HG02642 (cell line): ENCODE measurements at regions not wholly inside any gene's neighbourhood (a gene's known extent, or its start where the extent isn't known, plus 50 kb on each side); places are given as distances from the start of the nearest gene placed in this dataset.
"Not testable (repeated sequence)": the region's sequence is repeated elsewhere in the genome, so short reads cannot be mapped to it uniquely, and the experiment has no call there.

Source experiments
- ATAC-seq: cut with Tn5 transposase; IDR thresholded peaks from one replicate; pipeline ENCODE4 v1.9.1; 2021; ENCODE audit warnings: mild to moderate bottlenecking; ENCODE audit not compliant: unreplicated experiment, poor library complexity

DNA sequence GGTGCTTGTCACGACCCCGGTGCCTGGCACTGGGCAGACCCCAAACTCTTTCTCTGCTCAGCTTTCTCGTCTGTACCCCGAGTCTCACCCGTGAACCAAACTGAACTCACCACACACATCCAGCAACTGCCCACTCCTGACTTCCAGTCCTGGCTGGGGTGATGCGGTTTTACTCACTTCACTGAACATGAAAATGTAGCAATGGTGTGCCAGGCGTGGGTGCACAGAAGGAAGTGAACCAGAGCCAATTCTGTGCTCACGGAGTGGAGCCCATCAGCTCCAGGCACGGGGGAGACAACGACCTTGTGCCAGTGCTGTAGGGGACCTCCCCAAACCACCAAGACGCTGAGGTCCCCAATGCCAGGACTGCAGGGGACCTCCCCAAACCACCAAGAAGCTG is 78.7 kb upstream of the AFDN start:
- no peak for ATAC-seq

DNA sequence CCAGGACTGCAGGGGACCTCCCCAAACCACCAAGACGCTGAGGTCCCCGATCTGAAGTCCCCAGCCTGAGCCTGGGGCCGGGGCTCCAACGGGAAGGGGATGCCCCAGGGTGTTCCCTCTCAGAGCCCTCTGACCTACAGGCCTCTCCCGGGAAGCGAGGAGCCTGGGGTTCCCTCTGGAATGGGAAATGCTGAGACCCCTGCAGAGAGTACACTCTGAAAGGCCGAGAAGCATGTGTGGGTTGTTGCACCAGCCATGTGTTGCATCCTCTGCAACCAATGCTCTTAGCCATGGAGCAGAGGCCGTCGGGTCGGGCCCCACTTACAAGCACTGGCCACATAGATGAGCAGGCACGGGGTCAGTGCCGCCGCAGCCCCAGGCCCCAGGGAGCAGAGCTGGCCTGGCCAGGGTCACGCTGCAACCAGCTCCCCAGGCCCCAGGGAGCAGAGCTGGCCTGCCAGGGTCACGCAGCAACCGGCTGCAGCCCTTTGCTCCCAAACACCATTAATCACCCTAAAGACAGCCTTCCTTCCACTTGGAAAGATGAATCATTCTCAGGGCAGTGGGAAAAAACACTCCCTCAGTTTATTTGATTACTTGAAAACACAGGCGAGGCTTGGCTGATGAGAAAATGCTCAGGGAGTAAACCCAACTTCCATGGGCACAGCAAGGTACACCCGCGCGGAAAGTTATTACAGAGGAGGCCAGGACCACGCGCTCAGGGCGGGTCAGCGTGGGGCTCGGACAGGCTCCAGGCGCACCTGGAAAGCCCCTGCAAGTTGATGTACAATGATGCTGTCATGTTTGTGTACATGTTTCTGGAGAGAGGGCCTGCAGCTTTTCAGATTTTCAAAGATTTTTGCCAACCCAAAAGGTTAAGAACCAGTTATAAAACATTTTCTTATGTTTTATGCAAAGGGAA is 78.0 kb upstream of the AFDN start:
- no peak for ATAC-seq

DNA sequence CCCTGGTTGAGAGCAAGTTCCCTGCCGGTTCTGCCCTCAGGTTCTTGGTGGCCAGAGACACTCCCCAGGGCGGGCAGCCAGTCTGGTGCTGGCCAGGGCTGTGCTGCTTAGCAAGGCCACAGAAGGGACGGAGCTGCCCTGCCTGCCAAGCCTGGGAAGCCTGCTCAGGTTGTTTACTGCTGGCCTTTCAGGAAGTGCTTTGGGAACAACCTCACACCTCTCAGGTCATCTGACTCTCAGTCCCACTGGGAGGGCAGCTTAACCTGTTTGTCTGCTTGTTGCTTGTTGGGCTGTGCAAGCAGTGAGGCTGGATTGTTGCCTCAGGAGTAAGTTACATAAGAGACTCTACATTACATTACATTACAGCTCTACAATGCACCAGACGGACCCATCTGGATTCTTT is 75.8 kb upstream of the AFDN start:
- ATAC-seq, result no peak

DNA sequence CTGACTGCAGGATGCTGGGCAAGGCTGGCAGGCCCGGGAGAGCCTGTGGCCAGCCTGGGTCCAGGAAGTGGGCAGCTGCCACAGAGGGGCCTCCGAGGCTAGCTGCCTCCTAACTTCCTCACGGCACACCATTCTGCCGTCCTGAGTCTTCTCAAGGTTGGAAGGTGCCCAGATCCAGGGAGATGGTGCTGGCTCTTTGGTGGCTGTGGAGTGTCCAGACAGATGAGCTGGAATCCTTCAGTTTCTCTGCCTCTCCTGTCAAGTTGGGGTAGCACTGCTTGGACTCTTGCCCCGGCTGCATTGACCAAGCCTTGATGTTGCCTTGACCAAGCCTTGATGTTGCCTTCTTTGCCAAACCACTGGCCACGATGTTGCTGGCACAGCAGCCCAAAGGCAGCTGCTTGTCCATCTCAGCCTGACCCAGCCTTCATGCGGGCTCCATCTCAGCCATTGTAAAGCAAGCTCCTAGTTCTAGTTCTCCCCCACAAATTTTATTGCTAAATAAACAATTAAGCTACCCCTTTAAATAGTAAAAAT is 75.1 kb upstream of the AFDN start:
- ATAC-seq, result no peak

DNA sequence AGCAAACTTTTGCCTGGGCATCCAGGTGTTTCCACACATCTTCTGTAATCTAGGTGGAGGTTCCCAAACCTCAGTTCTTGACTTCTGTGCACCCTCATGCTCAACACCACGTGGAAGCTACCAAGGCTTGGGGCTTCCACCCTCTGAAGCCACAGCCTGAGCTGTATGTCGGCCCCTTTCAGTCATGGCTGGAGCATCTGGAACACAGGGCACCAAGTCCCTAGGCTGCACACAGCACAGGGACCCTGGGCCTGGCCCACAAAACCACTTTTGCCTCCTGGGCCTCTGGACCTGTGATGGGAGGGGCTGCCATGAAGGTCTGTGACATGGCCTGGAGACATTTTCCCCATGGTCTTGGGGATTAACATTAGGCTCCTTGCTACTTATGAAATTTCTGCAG is 73.4 kb upstream of the AFDN start:
- ATAC-seq, result not testable (repeated sequence)

DNA sequence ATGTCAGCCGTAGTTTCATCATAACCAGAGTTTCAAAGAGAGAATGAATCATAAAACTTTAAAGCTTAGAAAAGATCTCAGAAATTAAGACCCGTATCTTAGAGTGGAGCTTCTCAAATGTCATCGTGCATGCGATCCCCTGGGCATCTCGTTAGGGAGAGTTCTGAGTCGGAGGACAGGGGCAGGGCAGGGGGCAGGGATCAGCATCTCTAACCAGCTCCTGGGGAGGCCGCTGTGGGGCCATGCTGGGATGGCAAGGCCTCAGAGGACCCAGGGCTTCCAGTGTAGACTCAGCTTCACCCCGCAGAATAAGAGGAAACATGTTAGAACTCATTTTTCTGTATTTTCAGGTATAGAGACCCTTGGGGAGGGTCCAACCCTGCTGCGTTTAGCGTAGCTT is 72.0 kb upstream of the AFDN start:
- ATAC-seq, result no peak

DNA sequence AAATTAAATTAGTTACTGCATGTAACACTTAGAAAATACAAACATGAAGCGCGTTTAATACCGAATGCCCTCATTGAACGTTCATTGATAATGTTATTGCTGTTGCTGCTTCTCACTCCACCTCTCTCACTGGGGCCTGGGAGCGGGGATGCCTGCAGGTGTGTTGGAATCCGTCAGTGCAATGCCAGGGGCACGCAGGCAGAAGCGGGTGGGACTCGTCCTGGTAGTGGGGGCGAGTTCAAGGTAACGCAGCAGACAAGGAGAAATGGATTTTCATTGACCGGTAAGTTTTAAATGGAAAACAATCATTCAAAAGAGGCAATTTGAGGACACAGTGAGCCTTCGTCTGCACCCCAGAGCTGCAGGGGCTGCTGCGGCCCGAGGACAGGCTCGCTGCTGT is 71.2 kb upstream of the AFDN start:
- ATAC-seq, result no peak

DNA sequence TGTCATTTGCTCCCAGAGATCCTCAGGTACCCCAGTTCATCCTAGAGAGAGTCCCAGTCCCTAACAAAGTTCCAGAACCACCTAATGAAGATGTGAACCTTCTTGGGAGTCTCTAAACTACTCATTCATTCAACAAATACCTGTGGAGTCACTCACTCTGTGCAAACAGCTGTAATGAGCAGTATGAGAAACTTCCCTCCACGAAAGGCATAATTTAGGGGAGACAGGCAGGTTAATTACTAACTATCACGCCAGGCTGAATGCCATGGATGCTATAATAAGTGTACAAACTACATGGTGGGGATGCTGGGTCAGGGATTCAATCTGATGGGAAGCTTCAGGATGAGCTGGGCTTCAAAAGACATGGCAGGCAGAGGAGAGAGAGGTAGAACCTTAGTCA is 70.1 kb upstream of the AFDN start:
- no peak for ATAC-seq

DNA sequence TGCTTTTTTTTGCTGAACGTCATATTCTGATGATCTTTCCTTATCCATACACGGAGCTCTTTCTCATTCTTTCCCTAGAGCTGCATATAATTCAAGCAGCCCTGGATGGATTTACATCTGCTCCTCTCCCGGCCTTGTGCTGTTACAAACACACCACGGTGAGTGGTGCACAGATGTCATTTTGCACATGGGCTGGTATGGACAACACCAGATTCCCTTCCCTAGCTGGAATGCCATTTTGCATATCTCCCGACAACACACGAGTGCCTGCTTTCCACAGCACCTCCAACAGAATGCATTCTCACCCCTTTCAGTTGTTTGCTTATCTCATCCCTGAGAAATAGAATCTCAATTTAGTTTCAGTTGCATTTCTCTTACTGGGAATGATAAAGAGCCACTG is 69.5 kb upstream of the AFDN start:
- ATAC-seq, result no peak

DNA sequence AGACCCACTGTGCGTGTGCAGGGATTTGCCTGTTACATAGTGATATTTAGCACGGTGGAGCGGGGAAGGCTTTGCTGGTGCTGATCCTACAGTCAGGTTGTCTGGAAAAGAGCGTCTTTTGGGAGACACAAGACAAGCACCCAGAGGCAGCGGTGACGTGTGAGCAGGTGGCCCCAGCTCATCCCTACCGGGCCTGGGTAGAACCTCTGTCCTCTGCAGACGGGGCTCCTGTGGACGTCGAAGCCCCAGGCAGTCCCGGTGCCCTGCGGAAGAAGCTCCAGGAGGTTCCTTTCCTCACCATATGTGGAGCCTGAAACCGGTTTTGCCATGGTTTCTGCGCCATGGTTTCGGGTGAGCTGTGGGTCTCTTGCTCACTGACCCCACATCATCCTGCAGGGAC is 68.9 kb upstream of the AFDN start:
- no peak for ATAC-seq

DNA sequence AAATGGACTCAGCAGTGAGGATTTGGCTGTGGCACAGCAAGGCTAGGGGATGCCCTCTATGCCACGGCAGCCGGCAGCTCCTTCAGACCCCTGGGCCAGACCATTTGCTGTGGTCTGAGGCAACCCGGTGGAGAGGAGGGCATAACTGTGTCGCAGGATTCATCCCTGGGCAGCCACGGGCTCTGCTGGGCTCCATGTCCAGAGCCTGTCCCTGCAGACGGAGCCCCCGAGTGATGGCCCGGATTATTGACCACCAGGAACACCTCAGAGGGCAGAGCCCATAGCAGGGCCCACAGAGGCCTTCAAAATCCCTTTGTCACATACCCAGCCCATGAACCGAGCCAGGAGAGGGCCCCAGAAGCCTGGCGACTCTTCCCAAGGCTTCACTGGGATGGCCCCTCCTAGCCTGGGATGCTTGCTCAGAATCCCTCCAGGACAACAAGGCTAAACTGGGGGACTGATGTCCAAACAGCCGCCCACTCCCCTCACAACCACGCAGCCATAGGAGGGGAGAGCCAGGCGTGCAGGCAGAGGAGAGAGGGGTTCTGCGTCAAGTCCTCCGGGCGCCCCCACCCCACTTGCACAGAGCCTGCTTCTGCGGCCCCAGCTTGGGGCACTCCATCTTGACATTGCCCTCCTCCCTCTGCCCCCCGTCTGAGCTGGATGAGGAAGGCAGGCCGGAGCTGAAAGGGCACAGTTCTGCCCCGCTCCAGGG is 68.2 kb upstream of the AFDN start:
- ATAC-seq, result no peak

DNA sequence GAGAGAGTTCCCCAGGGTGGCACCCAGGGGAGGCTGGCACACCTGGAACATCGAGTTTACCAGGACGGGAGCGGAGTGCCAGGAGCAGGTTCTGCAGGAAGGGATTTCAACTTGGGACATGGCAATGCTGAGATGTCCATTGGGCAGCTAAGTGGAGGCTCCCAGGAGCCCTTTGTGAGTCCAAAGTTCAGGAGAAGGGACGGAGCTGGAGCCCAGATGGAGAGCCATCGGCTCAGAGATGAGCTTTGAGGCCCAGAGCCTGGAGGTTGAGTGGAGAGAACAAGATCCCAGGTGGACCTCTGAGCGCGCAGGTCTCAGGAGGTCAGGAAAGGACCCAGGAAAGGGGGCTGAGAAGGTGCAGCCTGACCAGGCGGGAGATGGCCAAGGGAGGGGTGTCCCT is 67.5 kb upstream of the AFDN start:
- no peak for ATAC-seq

DNA sequence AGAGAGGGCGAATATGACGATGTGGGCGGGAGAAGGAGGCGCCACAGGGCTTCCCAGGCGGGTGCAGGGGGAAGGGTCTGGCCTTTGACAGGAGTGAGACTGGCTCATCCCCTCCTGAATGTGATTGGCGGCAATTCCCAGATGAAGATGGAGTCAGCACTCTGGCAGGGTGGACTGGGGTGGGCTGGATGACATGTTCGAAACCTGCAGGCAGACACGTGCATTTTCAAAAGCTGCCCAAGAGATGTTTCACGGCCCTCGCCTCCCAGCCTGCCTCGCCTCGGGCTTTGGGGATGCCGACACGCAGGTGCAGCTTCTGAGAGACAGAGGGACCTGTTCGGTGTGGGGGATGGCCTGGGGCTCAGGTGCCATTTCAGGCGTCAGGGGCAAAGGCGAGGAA is 66.8 kb upstream of the AFDN start:
- ATAC-seq, result no peak

DNA sequence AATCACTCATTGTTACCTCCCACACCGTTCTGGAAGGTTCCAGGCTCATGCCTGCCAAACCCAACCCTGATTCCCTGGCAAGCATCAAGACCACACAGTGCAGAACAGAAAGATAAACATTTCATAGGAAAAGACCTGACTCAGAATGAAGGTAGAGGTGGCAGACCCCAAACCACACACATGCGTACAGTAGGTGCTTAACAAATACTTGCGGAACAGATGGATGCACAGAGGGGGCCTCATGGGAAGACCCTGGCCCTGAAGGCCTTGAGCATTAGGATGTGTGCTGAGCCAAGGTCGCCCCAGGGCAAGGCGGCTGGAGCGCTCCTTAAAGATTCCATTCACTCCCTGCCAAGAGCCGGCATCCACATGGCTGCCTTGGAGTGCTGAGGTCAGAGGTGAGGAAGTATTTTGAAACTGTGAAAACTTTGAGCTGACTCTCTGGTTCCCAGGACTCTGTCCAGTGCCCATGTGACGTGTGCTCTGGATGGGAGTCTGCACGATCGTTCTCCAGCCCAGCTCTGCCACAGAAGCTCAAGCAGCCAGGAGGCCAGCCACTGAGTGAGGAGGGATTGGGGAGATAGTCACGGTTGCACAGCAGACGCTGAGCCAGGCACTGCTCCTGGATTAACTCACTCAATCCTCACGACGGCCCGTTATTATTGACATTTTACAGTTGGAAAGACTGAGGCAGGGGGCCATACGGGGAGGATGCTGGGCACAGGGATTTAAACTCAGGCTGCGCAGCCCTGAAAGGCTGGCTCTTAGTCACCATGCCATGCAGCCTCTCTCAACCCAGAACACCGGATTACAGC is 65.5 kb upstream of the AFDN start:
- no peak for ATAC-seq

DNA sequence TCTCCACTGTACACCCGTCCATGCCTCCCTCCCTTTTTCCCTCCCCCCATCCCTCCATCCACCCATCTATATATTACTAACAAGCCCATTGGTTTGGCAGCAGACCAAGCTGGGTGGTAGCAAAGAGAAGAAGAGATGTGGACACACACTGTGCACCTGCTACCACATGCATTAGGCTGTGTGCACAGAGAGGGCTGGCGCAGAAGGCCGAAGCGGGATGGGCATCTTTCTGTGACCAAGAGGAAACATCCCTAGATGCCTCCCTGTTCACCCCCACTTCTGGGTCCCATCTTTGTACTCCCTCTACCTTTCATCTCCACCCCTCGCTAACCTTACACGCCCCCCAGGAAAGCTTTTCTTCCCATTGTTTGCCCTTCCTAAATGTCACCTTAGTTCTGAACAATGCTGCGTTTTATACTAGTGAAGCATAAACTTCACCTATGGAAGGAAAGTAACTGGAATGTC is 64.9 kb upstream of the AFDN start:
- no peak for ATAC-seq

DNA sequence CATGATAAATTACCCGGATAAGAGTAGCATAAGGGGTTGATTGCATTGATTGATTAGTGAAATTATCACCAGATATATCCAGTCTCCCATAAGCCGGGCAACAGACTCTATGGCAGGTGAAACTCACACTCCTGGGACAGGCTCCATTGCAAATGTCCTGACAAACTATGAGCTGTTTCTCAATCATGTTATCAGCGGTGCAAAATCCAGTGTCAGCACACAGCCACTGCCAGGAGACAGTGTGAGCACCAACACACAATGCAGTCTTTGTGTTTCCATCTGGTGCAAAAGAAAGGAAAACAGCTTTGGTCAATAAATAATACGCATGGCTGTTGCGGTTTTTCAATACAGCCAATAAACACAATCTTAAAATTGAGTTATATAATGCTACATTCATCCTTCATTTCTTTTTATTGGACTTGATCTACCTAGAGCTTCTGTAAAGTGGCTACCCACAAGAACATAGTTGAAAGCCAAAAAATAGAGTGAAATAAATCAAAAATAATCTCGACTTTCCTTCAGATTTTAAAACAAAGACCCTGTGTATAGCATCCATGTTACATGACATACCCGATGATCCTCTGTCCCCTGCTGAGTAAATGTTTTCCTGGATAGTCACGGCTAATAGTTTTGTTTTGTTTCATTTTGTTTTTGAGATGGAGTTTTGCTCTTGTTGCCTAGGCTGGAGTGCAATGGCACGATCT is 64.3 kb upstream of the AFDN start:
- no peak for ATAC-seq

DNA sequence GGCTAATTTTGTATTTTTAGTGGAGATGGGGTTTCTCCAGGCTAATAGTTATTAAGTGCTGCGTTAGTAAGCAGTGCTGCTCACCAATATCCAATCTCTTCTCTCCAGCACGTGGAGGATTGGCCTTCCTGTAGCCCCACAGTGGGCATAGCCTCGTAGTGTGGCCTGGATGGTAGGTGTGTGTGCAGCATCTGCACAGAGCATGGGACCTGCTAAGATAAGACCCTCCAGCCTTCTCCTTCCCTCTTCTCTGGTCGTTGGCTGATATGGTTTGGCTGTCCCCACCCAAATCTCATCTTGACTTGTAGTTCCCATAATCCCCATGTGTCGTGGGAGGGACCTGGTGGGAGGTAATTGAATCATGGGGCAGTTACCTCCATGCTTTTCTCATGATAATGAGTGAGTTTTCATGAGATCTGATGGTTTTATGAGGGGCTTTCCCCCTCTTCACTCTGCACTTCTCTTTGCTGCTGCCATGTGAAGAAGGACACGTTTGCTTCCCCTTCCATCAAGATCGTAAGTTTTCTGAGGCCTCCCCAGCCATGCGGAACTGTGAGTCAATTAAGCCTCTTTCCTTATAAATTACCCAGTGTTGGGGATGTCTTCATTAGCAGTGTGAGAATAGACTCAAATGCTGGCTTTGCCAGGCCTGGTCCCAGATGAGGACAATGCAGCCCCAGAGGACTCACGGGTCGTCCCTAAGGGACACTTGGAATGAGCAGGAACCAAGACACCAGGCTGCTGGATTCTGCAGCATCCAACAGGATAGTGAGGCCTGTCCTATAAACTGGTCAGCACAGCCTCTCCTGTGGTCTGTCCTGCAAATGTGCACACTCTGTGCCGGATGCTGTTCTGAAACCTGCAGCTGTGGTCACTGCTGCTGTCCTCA is 63.4 kb upstream of the AFDN start:
- ATAC-seq, result no peak

DNA sequence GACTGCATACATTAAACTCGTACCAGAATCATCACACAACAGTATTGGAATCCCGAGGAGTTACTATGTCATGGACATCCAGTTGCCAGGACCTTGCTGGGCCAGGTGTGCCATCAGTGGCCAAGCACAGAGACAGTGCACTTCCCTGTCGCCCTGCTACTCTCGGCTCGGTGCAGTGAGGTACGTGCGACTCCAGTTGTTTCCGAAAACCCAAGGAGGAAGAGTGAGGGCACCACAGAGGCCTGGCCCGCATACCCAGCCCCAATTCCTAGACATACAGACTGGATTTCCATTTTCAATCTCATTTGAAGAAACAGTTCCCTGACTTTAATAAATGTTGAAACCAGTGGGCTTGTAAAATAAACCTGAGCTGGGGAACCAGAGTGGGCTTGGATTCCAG is 62.5 kb upstream of the AFDN start:
- no peak for ATAC-seq
